K562 (cell line): ENCODE measurements at regions not wholly inside any gene's neighbourhood (a gene's known extent, or its start where the extent isn't known, plus 50 kb on each side); places are given as distances from the start of the nearest gene placed in this dataset.

Source experiments
- EWSR1 ChIP-seq: fragments of 450-650 bp; IDR thresholded peaks from 2 replicates; pipeline ENCODE4 v1.6.1; 2018; ENCODE audit warnings: borderline replicate concordance, mild to moderate bottlenecking, low read depth, moderate library complexity; ENCODE audit not compliant: partially characterized antibody
- HMGXB4 ChIP-seq: sonication (generic); formaldehyde crosslinking; IDR thresholded peaks from 2 replicates; pipeline ENCODE4 v1.8.1; 2023; ENCODE audit warnings: mild to moderate bottlenecking, missing genetic modification reagents
- RREB1 ChIP-seq: fragments of 250-450 bp; sonication (Bioruptor Pico); IDR thresholded peaks from 2 replicates; pipeline ENCODE4 v1.4.0; 2020
- SNAPC5 ChIP-seq: fragments of 250-450 bp; sonication (Bioruptor Pico); IDR thresholded peaks from 2 replicates; pipeline ENCODE4 v1.8.0; 2021; ENCODE audit warnings: moderate library complexity, mild to moderate bottlenecking, inconsistent platforms
- TFAP4 ChIP-seq: sonication (generic); formaldehyde crosslinking; IDR thresholded peaks from 2 replicates; pipeline ENCODE4 v1.8.0; 2022; ENCODE audit warnings: missing genetic modification reagents, mild to moderate bottlenecking, moderate library complexity, borderline replicate concordance
- USF1 ChIP-seq: sonication (generic); formaldehyde crosslinking; IDR thresholded peaks from 2 replicates; pipeline ENCODE4 v1.9.0; 2022; ENCODE audit warnings: mild to moderate bottlenecking, missing genetic modification reagents
- ZNF23 ChIP-seq: fragments of 250-450 bp; sonication (Bioruptor Pico); IDR thresholded peaks from 2 replicates; pipeline ENCODE4 v1.4.0; 2020; ENCODE audit warnings: mild to moderate bottlenecking
- ZNF77 ChIP-seq: fragments of 250-450 bp; sonication (Bioruptor Pico); IDR thresholded peaks from 2 replicates; pipeline ENCODE4 v1.5.0; 2020

- TF ChIP-seq ZNF23 (CRISPR knock-in tag) (no peak), HMGXB4 (CRISPR knock-in tag) (no peak), SNAPC5 (CRISPR knock-in tag) (no peak), RREB1 (CRISPR knock-in tag) (no peak), EWSR1 (no peak), USF1 (CRISPR knock-in tag) (no peak), TFAP4 (no peak), ZNF77 (CRISPR knock-in tag) (no peak)
Measured at GRCh38 chr1:209080170-209080781, 503.2 kb upstream of the CAMK1G start (continued).
